ENCODE measurements at regions not wholly inside any gene's neighbourhood (a gene's known extent, or its start where the extent isn't known, plus 50 kb on each side); places are given as distances from the start of the nearest gene placed in this dataset.

DNA sequence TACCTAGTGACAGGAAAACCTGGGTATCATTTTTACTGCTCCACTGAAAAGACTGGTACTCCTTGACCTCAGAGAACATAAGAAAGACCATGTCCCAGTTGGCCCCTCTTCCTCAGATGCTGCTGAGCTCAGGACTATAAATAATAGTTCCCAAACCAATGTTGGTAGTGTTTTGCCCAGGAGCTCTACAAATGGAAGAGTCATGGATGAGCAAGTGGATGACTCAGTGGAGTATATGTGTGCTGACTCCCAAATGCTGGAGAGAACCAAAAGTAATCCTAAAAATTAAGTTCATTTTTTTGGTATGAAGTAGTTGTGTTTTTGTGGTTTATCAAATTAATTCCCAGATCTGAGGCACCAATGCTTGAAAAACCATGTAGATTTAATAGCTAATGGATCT, 482.0 kb downstream of the KCNA4 start:
- TF ChIP-seq, protein P1, sequence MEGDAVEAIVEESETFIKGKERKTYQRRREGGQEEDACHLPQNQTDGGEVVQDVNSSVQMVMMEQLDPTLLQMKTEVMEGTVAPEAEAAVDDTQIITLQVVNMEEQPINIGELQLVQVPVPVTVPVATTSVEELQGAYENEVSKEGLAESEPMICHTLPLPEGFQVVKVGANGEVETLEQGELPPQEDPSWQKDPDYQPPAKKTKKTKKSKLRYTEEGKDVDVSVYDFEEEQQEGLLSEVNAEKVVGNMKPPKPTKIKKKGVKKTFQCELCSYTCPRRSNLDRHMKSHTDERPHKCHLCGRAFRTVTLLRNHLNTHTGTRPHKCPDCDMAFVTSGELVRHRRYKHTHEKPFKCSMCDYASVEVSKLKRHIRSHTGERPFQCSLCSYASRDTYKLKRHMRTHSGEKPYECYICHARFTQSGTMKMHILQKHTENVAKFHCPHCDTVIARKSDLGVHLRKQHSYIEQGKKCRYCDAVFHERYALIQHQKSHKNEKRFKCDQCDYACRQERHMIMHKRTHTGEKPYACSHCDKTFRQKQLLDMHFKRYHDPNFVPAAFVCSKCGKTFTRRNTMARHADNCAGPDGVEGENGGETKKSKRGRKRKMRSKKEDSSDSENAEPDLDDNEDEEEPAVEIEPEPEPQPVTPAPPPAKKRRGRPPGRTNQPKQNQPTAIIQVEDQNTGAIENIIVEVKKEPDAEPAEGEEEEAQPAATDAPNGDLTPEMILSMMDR (IDR thresholded peaks at IDR 0.05) = no peak
- no peak for DNase-seq
- Mint-ChIP-seq H3K4me3 (no peak overlapping the region), H3K9me3 (no peaks in the 10 kb centered on the region), H3K27ac (no peak overlapping the region), H3K4me1 (peaks cover 4% of the 10 kb centered on the region), H3K36me3 (ENCODE audit: low read depth) (no peaks in the 10 kb centered on the region), H3K27me3 (ENCODE audit: low read depth, poor library complexity) (peaks cover 4% of the 10 kb centered on the region)

- TF ChIP-seq, protein P1 (IDR thresholded peaks at IDR 0.05) = no peak
- Mint-ChIP-seq H3K4me1 (no peaks in the 10 kb centered on the region), H3K27me3 (ENCODE audit: low read depth, poor library complexity) (peaks cover 4% of the 10 kb centered on the region), H3K36me3 (ENCODE audit: low read depth) (no peaks in the 10 kb centered on the region), H3K9me3 (peaks cover 6% of the 10 kb centered on the region), H3K4me3 (no peak overlapping the region), H3K27ac (no peak overlapping the region)
- DNase-seq = no peak
Measured at GRCh38 chr11:29530961-29531360, 485.9 kb downstream of the KCNA4 start.

DNA sequence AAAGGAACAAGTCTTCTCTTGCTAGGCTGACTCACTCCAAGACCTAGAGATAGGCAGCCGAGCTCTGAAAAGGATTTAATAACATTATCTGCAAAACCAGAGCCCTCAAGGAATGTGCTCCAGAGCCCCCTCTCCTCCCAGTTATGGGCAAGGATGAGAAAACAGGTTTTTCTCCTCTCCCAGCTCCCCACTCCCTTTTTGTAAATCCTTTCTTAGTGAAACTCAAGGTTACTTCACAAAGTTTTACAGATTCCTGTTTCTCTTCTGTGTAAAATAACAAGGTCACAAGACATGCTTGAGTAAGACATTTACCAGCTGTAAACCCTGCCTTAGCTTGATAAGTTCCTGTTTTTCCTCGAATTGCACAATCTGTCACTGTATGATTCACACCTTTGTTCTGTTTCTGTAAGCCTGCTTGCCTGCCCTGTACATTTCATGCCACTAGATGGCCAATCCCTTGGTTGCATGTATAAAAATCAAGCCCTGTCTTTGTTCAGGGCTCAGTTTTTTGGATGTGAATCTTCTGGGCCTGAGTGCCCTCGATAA, 489.4 kb downstream of the KCNA4 start:
- Mint-ChIP-seq H3K27ac (no peak overlapping the region), H3K4me1 (no peaks in the 10 kb centered on the region), H3K36me3 (ENCODE audit: low read depth) (no peaks in the 10 kb centered on the region), H3K9me3 (peaks cover 6% of the 10 kb centered on the region), H3K4me3 (no peak overlapping the region), H3K27me3 (ENCODE audit: low read depth, poor library complexity) (peaks cover 4% of the 10 kb centered on the region)
- TF ChIP-seq, protein P1 (IDR thresholded peaks at IDR 0.05) = no peak
- no peak for DNase-seq

- H3K9me3 Mint-ChIP-seq = peaks cover 33% of the 10 kb centered on the region
- no peak overlapping the region for H3K27ac Mint-ChIP-seq
- DNase-seq = no peak
- H3K4me1 Mint-ChIP-seq = no peaks in the 10 kb centered on the region
- H3K27me3 Mint-ChIP-seq (ENCODE audit: low read depth, poor library complexity) = peaks cover 5% of the 10 kb centered on the region
- TF ChIP-seq, protein P1 (IDR thresholded peaks at IDR 0.05) = peak; percentile 8
- no peak overlapping the region for H3K4me3 Mint-ChIP-seq
- no peaks in the 10 kb centered on the region for H3K36me3 Mint-ChIP-seq (ENCODE audit: low read depth)
Measured at GRCh38 chr11:29518389-29519174, 498.2 kb downstream of the KCNA4 start.

- no peak overlapping the region for H3K4me3 Mint-ChIP-seq
- no peak for DNase-seq
- H3K27ac Mint-ChIP-seq = no peak overlapping the region
- H3K9me3 Mint-ChIP-seq = no peaks in the 10 kb centered on the region
- no peaks in the 10 kb centered on the region for H3K27me3 Mint-ChIP-seq (ENCODE audit: low read depth, poor library complexity)
- no peaks in the 10 kb centered on the region for H3K36me3 Mint-ChIP-seq (ENCODE audit: low read depth)
- TF ChIP-seq, protein P1 (IDR thresholded peaks at IDR 0.05) = no peak
- H3K4me1 Mint-ChIP-seq = peaks cover 5% of the 10 kb centered on the region
Measured at GRCh38 chr11:29511394-29511793, 505.4 kb downstream of the KCNA4 start.

GRCh38 chr11:29507376-29507775, 509.5 kb downstream of the KCNA4 start:
- Mint-ChIP-seq H3K27me3 (ENCODE audit: low read depth, poor library complexity) (no peaks in the 10 kb centered on the region), H3K4me3 (no peak overlapping the region), H3K9me3 (no peaks in the 10 kb centered on the region), H3K4me1 (peaks cover 10% of the 10 kb centered on the region), H3K36me3 (ENCODE audit: low read depth) (no peaks in the 10 kb centered on the region), H3K27ac (no peak overlapping the region)
- DNase-seq = no peak
- TF ChIP-seq, protein P1 (IDR thresholded peaks at IDR 0.05) = no peak

Measured in nephron progenitor cell (in vitro differentiated cells).